GM20000 (cell line): ENCODE measurements at regions not wholly inside any gene's neighbourhood (a gene's known extent, or its start where the extent isn't known, plus 50 kb on each side); places are given as distances from the start of the nearest gene placed in this dataset.

Experiments used
- DNase-seq: peaks from one replicate; pipeline ENCODE4 v3.0.0; 2012; ENCODE audit warnings: low spot score
- CTCF ChIP-seq: IDR thresholded peaks from 2 replicates; pipeline ENCODE4 v1.5.1; 2012; ENCODE audit warnings: mild to moderate bottlenecking, control low read depth; ENCODE audit errors: extremely low read depth, missing control alignments

GRCh38 chr7:70846208-70846607 lies 285.7 kb upstream of the GALNT17 start:
- DNase-seq = no peak
- TF ChIP-seq CTCF = no peak

- DNase-seq = no peak
- no peak for TF ChIP-seq CTCF
Measured at GRCh38 chr7:70849580-70850235, 282.2 kb upstream of the GALNT17 start.

- DNase-seq = no peak
- no peak for TF ChIP-seq CTCF
Measured at GRCh38 chr7:70855373-70855772, 276.6 kb upstream of the GALNT17 start.

GRCh38 chr7:70856901-70857630 lies 274.9 kb upstream of the GALNT17 start:
- peak; percentile 50 for TF ChIP-seq CTCF
- peak; percentile 63 for DNase-seq

GRCh38 chr7:70857793-70858545 lies 274.0 kb upstream of the GALNT17 start:
- no peak for TF ChIP-seq CTCF

GRCh38 chr7:70867513-70867912 lies 264.4 kb upstream of the GALNT17 start:
- TF ChIP-seq CTCF = no peak
- no peak for DNase-seq

More at GRCh38 chr7:70857793-70858545, 274.0 kb upstream of the GALNT17 start:
- no peak for DNase-seq

- no peak for TF ChIP-seq CTCF
- DNase-seq = no peak
Measured at GRCh38 chr7:70870349-70870748, 261.6 kb upstream of the GALNT17 start.
